ENCODE measurements at regions not wholly inside any gene's neighbourhood (a gene's known extent, or its start where the extent isn't known, plus 50 kb on each side); places are given as distances from the start of the nearest gene placed in this dataset.

- H3K4me3 ChIP-seq (ENCODE audit: low read depth, low read length): no peak overlapping the region
- no peak for TF ChIP-seq CTCF (IDR thresholded peaks at IDR 0.05; ENCODE audit: borderline replicate concordance, insufficient read depth, low read depth, low read length)
Measured at GRCh38 chr6:47404435-47404834, 73.2 kb upstream of the CD2AP start.

- TF ChIP-seq CTCF (IDR thresholded peaks at IDR 0.05; ENCODE audit: borderline replicate concordance, insufficient read depth, low read depth, low read length): no peak
- H3K4me3 ChIP-seq (ENCODE audit: low read depth, low read length): no peak overlapping the region
Measured at GRCh38 chr6:47405273-47405672, 72.3 kb upstream of the CD2AP start.

GRCh38 chr6:47407300-47408281 lies 70.0 kb upstream of the CD2AP start:
- H3K4me3 ChIP-seq (ENCODE audit: low read depth, low read length): no peak overlapping the region
- TF ChIP-seq CTCF (IDR thresholded peaks at IDR 0.05; ENCODE audit: borderline replicate concordance, insufficient read depth, low read depth, low read length): no peak

- peak; percentile 73 for TF ChIP-seq CTCF (IDR thresholded peaks at IDR 0.05; ENCODE audit: borderline replicate concordance, insufficient read depth, low read depth, low read length)
- peak overlapping the region; percentile 31 for H3K4me3 ChIP-seq (ENCODE audit: low read depth, low read length)
Measured at GRCh38 chr6:47413752-47414422, 63.7 kb upstream of the CD2AP start.

DNA sequence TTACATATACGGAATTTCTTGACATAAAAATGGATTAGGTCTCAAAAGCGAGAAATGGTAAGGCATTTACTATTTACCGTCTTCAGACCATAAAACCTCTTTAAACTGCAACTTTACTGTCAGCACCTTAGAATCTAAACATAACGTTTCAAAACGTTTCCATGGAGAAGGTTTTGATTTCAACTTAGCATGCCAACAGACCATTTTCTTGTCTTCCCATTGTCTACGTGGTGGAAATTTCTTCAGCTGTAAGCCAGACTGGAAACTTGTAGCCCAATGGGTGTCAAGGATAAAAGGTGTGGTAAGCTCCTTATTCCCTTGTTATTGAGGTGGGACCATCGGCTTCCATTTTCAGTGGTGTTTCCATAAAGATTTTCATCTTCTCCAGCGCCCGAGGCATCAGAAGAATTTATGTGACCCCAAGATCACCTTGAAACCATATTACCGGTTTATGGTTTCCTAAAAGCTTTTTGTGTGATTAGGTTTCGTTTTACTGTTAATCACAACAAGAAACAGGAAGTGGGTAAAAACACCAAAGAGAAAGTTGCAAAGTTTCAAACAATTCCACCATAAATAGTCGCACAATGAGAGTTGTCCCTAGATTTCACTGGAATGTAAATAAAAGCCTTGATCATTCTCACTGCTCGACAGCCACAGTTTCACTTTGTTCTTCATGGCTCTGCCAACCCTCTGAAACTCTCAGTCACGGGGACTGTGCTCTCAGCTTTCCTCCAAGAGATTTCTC lies 63.0 kb upstream of the CD2AP start:
- TF ChIP-seq CTCF (IDR thresholded peaks at IDR 0.05; ENCODE audit: borderline replicate concordance, insufficient read depth, low read depth, low read length): no peak
- peak overlapping the region; percentile 31 for H3K4me3 ChIP-seq (ENCODE audit: low read depth, low read length)

DNA sequence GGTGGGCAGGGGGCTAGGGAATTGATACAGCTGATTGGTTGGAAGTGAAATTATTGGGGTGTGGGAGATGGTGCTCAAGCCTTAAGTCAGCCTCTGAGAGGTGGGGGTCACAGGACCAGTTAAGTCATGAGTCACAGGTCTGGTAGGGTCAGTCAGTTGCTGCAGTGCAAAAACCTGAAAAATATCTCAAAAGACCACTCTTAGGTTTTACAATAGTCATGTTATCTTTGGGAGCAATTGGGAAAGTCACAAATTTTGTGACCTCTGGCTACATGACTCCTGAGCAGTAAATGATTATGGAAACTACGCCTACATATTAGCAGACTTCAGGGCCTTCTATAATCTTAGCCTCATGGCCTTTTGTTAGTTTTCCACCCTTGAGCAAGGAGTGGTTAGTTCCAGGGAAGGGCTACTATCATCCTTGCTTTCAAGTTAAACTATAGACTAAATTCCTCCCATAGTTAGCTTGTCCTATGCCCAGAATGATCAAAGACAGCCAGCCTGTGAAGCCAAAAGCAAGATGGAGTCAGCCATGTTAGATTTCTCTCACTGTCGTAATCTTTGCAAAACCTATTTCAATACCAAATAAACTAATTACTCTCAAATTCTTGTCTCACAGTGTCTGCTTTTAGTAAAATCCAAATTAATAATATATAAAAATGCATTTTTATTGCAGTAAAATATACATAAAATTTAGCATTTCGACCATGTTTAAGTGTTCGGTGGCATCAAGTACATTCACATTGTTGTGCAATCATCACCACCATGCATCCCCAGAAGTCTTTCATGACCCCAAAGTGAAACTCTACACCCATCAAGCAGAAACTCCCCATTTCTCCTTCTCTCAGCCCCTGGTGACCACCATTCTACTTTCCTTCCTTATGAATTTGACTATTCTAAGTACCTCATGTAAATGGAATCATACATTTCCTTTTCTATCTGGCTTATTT lies 60.9 kb upstream of the CD2AP start:
- TF ChIP-seq CTCF (IDR thresholded peaks at IDR 0.05; ENCODE audit: borderline replicate concordance, insufficient read depth, low read depth, low read length): no peak
- H3K4me3 ChIP-seq (ENCODE audit: low read depth, low read length): no peak overlapping the region

Measured in GM12875 (cell line).